CD4-positive, CD25-positive, alpha-beta regulatory T cell (primary cell): ENCODE measurements at regions not wholly inside any gene's neighbourhood (a gene's known extent, or its start where the extent isn't known, plus 50 kb on each side); places are given as distances from the start of the nearest gene placed in this dataset.

Source experiments
- ATAC-seq, 2 donors: fragments of 150-1000 bp; cut with Tn5 transposase; one replicate each; pipeline ENCODE4 v1.10.0; 2021; ENCODE audit warnings: low read depth in 2 of 2, moderate number of reproducible peaks in 2 of 2, moderate library complexity in 1 of 2
- DNase-seq, 3 donors: peaks; one replicate each; pipeline versions ENCODE4 v3.0.0 to v3.0.0-alpha.2; 2012 to 2022; ENCODE audit warnings: mixed read lengths in 1 of 3
- H3K27ac ChIP-seq: one replicate; pipeline ENCODE4 v1.7.0; 2013; ENCODE audit warnings: mild to moderate bottlenecking, low read length; ENCODE audit not compliant: insufficient read depth, poor library complexity, severe bottlenecking
- H3K27me3 ChIP-seq: one replicate; pipeline ENCODE4 v1.7.0; 2013; ENCODE audit warnings: low read length; ENCODE audit not compliant: control insufficient read depth, insufficient read depth
- H3K36me3 ChIP-seq: one replicate; pipeline ENCODE4 v1.7.0; 2013; ENCODE audit warnings: mild to moderate bottlenecking, low read length, moderate library complexity; ENCODE audit not compliant: control insufficient read depth, insufficient read depth
- H3K4me1 ChIP-seq: 2 replicates; pipeline ENCODE4 v1.7.0; 2013; ENCODE audit warnings: mild to moderate bottlenecking, low read length; ENCODE audit not compliant: insufficient read depth, control insufficient read depth, poor library complexity, severe bottlenecking
- H3K4me3 ChIP-seq: one replicate; pipeline ENCODE4 v1.7.0; 2013; ENCODE audit warnings: low read depth, mild to moderate bottlenecking, low read length, moderate library complexity
- H3K9me3 ChIP-seq, 2 experiments: 1 replicate in 1 of 2; 2 replicates in 1 of 2; pipeline ENCODE4 v1.7.0; 2013; ENCODE audit warnings: low read length in 2 of 2, mild to moderate bottlenecking in 1 of 2, moderate library complexity in 1 of 2; ENCODE audit not compliant: control insufficient read depth in 2 of 2
- H3K27ac Mint-ChIP-seq, 3 donors: one replicate each; pipeline ENCODE4 v1.8.0; 2020 to 2022; ENCODE audit warnings: mild to moderate bottlenecking in 3 of 3, mixed read lengths in 3 of 3, moderate library complexity in 2 of 3
- H3K27me3 Mint-ChIP-seq: one replicate; pipeline ENCODE4 v1.8.0; 2022; ENCODE audit warnings: mild to moderate bottlenecking, mixed read lengths
- H3K36me3 Mint-ChIP-seq: one replicate; pipeline ENCODE4 v1.8.0; 2020; ENCODE audit warnings: mixed read lengths
- H3K4me1 Mint-ChIP-seq, 4 donors: one replicate each; pipeline ENCODE4 v1.8.0; 2020 to 2022; ENCODE audit warnings: mixed read lengths in 4 of 4, mild to moderate bottlenecking in 1 of 4
- H3K4me3 Mint-ChIP-seq, 4 donors: one replicate each; pipeline ENCODE4 v1.8.0; 2020 to 2022; ENCODE audit warnings: mild to moderate bottlenecking in 4 of 4, mixed read lengths in 4 of 4, moderate library complexity in 3 of 4
- H3K9me3 Mint-ChIP-seq, 7 donors: one replicate each; pipeline ENCODE4 v1.8.0; 2020 to 2022; ENCODE audit warnings: mixed read lengths in 7 of 7, mild to moderate bottlenecking in 3 of 7, moderate library complexity in 2 of 7

DNA sequence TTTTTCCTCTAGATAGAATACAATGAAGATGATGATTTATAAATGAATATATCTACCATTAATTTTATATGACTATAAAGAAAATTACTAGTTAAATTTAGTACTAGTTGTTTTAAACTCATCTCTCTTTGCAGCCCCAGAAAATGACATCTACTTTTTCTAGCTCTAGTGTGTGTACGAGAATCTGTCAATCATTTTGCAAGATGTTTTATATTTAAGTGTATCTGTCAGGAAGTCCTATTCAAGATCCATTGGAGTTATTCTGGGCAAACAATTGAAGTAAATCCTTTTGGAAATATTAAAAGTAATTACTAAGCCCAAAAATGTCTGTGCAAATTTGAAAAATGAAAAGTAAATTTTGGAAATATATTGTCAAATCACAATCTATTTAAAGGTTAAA is 144.3 kb upstream of the PCDH9 start:
- no peaks in the 10 kb centered on the region for H3K36me3 ChIP-seq
- Mint-ChIP-seq H3K4me3 (no peak overlapping the region), H3K9me3 (peaks cover 0 to 8% (median 6%) of the 10 kb centered on the region in 7 donors), H3K27me3 (no peaks in the 10 kb centered on the region), H3K36me3 (no peaks in the 10 kb centered on the region), H3K4me1 (no peaks in the 10 kb centered on the region), H3K27ac (no peak overlapping the region)
- H3K4me1 ChIP-seq: no peaks in the 10 kb centered on the region
- ATAC-seq (no peak), DNase-seq (no peak)
- H3K27ac ChIP-seq: no peak overlapping the region
- H3K4me3 ChIP-seq: no peak overlapping the region
- no peaks in the 10 kb centered on the region for H3K27me3 ChIP-seq
- no peaks in the 10 kb centered on the region for H3K9me3 ChIP-seq

DNA sequence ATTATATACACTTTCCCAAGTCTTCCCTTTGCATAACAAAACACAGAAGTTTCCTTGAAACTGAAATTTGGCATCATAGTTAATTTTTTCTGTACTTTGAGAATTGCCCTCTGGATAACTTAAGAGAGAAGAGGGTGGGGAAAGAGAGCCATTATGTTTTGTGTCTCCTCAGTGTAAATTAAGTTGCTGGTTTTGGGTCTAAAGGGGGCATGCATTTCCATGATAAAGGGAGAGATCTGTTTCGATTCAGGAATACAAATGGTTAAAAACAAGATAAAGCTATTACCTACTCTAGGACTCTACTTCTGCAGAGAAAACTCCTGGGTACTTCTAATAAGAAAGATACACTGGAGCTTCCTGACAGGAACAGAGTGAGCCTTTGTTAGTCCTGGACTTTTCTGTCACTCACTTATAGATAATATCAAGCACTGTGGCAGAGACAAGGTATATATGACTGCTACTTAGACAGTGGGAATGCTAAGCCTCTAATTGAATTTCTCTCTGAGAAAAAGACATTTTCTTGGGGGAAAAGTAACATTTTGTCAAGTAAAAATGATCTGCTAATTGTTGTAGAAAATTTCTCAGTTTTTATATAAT is 142.8 kb upstream of the PCDH9 start:
- no peak for ATAC-seq
- Mint-ChIP-seq H3K4me1 (no peaks in the 10 kb centered on the region), H3K27me3 (no peaks in the 10 kb centered on the region), H3K36me3 (no peaks in the 10 kb centered on the region), H3K27ac (no peak overlapping the region), H3K4me3 (no peak overlapping the region), H3K9me3 (peaks cover 0 to 8% (median 4%) of the 10 kb centered on the region in 7 donors)
- Histone ChIP-seq H3K36me3 (no peaks in the 10 kb centered on the region), H3K4me1 (no peaks in the 10 kb centered on the region), H3K27ac (no peak overlapping the region), H3K4me3 (no peak overlapping the region), H3K27me3 (no peaks in the 10 kb centered on the region), H3K9me3 (no peaks in the 10 kb centered on the region)
- no peak for DNase-seq

DNA sequence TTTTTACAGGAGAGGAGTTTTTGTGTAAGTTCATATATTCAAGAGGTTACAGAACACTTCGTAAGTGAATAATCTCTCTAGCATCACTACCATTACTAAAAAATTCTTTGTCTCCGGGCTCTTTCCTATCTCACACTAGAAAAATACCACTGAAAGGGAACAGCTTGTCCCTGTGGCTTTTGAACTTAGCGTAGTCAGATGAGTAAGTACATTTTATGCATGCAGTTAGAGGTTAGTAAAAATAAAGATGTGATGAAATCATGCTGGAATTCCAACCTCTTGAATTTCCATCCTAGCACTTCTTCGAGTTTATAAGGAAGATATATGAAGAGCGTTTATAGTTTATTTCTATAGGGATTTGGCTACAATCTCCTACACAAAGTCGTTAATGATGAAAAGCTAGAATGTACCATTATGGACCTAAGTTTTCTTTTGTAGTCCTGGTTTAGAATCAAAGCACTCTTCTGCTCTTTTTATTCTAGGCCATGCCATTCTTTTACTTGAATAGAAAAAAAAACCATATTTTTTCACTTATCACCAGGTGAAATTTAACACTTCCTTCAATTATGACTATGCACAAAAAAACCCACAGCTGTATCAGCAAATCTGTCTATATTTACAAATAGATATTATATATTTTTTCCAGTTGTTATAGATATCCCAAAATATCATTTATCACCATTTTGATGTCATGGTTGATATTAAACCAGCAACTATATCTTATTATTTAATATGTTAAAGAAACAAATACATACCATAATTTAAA is 139.9 kb upstream of the PCDH9 start:
- Histone ChIP-seq H3K36me3 (no peaks in the 10 kb centered on the region), H3K4me3 (no peak overlapping the region), H3K27ac (no peak overlapping the region), H3K27me3 (no peaks in the 10 kb centered on the region), H3K9me3 (no peaks in the 10 kb centered on the region), H3K4me1 (no peaks in the 10 kb centered on the region)
- Mint-ChIP-seq H3K27ac (no peak overlapping the region), H3K27me3 (no peaks in the 10 kb centered on the region), H3K9me3 (peaks cover 2 to 14% (median 3%) of the 10 kb centered on the region in 7 donors), H3K4me1 (no peaks in the 10 kb centered on the region), H3K36me3 (no peaks in the 10 kb centered on the region), H3K4me3 (no peak overlapping the region)
- no peak for ATAC-seq
- DNase-seq: no peak

DNA sequence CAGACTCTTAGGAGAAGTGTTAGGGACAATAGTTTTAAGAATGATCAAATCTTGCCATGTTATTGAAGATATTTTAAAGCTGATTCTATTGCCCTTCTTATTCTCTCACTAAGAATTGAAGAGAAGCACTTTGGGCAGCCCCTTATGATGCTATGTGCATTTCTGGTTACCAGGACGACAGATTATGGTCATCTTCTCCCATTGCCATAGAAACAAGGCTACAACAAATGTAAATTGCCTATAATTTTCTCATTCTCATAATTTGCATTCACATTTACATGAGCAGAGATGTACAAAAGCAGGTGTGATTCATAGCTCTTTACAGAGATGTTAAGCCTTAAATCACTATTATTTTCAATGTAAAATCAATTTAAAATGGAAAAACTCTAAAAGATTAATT is 137.3 kb upstream of the PCDH9 start:
- DNase-seq (no peak), ATAC-seq (no peak)
- Histone ChIP-seq H3K4me3 (no peak overlapping the region), H3K4me1 (no peaks in the 10 kb centered on the region), H3K36me3 (no peaks in the 10 kb centered on the region), H3K27me3 (no peaks in the 10 kb centered on the region), H3K27ac (no peak overlapping the region), H3K9me3 (peaks cover 0 to 2% of the 10 kb centered on the region in 2 experiments)
- Mint-ChIP-seq H3K36me3 (no peaks in the 10 kb centered on the region), H3K4me1 (no peaks in the 10 kb centered on the region), H3K27me3 (no peaks in the 10 kb centered on the region), H3K4me3 (no peak overlapping the region), H3K9me3 (peaks cover 3 to 16% (median 7%) of the 10 kb centered on the region in 7 donors), H3K27ac (no peak overlapping the region)

DNA sequence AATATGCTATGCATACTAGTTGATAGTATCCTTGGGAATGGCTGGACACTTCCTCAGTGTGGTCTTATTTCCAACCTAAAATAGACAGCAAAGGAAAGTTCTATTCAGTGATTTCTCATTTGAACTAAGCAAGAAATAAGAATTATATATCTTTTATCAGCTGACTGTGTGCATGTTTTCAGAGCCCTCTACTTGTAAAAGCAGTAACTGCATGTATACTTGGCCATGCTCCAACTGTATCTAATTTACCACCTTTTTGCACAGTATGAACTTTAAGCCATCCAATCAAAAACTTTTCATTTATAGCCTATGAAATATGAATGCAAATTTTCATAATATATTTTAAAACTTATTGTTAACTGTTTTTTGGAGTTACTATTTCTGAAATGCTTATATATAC is 136.4 kb upstream of the PCDH9 start:
- Histone ChIP-seq H3K9me3 (peaks cover 0 to 2% of the 10 kb centered on the region in 2 experiments), H3K4me1 (no peaks in the 10 kb centered on the region), H3K4me3 (no peak overlapping the region), H3K27ac (no peak overlapping the region), H3K27me3 (no peaks in the 10 kb centered on the region), H3K36me3 (no peaks in the 10 kb centered on the region)
- DNase-seq (no peak), ATAC-seq (no peak)
- Mint-ChIP-seq H3K4me3 (no peak overlapping the region), H3K9me3 (peaks cover 3 to 16% (median 8%) of the 10 kb centered on the region in 7 donors), H3K4me1 (no peaks in the 10 kb centered on the region), H3K27ac (no peak overlapping the region), H3K36me3 (no peaks in the 10 kb centered on the region), H3K27me3 (no peaks in the 10 kb centered on the region)

DNA sequence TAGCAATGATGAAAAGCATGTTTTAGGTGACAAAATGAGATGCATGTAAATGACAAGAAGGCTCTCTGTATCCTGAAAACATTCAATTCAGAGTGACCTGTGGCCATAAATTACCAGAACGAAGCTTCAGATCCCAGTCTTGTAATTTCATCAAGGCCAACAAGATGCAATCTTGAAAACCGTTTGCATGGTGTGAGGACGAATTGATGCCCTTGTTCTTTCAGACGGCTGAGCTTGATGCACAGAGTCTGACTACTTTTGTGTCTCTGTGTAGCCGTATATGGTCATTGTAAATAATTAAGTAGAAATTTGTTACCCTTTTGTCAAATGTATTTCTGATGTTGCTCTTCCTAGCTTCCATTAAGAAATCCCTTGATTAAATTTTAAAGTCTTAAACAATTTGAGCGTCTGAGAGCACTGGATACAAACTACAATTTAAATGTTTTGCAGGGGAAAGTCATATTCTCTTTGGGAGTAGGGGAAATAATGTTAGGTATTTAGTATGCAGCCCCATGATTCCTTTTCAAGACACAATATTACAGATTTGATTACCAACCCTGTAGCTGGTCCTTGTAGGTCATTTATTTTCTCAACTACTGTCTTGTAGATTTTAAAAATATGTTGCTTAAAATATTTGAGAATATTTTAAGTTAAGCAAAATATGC is 125.8 kb upstream of the PCDH9 start:
- Mint-ChIP-seq H3K9me3 (peaks cover 0 to 14% (median under 1%) of the 10 kb centered on the region in 7 donors), H3K4me3 (no peak overlapping the region), H3K27me3 (no peaks in the 10 kb centered on the region), H3K36me3 (no peaks in the 10 kb centered on the region), H3K27ac (no peak overlapping the region), H3K4me1 (no peaks in the 10 kb centered on the region)
- H3K4me3 ChIP-seq: no peak overlapping the region
- no peak for DNase-seq
- no peak overlapping the region for H3K27ac ChIP-seq
- no peaks in the 10 kb centered on the region for H3K9me3 ChIP-seq
- no peak for ATAC-seq
- no peaks in the 10 kb centered on the region for H3K27me3 ChIP-seq
- no peaks in the 10 kb centered on the region for H3K4me1 ChIP-seq
- no peaks in the 10 kb centered on the region for H3K36me3 ChIP-seq

DNA sequence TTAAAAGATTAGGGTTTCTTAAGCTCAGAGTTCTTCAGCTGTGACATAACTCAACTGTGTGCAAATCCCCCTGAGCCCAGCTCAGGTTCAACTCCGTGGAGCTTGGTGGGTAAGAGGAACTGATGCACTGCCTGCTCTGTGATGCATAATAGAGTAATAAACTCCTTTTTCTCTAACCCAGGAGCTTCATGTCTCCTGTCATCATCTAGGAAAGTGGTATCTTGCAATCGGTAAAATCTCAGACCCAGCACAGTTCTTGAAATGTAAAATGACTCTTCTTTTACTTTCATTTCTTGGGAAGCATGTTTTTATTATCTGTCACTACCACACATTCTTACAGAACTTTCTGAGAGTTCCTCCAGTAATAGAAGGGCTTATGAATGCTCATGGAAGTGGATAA is 123.8 kb upstream of the PCDH9 start:
- Mint-ChIP-seq H3K9me3 (peaks cover 0 to 19% (median 5%) of the 10 kb centered on the region in 7 donors), H3K27ac (no peak overlapping the region), H3K4me1 (no peaks in the 10 kb centered on the region), H3K36me3 (no peaks in the 10 kb centered on the region), H3K4me3 (no peak overlapping the region), H3K27me3 (no peaks in the 10 kb centered on the region)
- H3K27ac ChIP-seq: no peak overlapping the region
- H3K4me1 ChIP-seq: no peaks in the 10 kb centered on the region
- no peaks in the 10 kb centered on the region for H3K9me3 ChIP-seq
- H3K27me3 ChIP-seq: no peaks in the 10 kb centered on the region
- no peaks in the 10 kb centered on the region for H3K36me3 ChIP-seq
- no peak for ATAC-seq
- H3K4me3 ChIP-seq: no peak overlapping the region
- DNase-seq: no peak
